Nucleus accumbens (tissue), 56 donors: ENCODE measurements at regions not wholly inside any gene's neighbourhood (a gene's known extent, or its start where the extent isn't known, plus 50 kb on each side); places are given as distances from the start of the nearest gene placed in this dataset.

Experiments
- DNase-seq, 56 donors: peaks; one replicate each; lab custom pipeline; 2025; lab: John Stamatoyannopoulos, UW

GRCh38 chr18:41758534-41758933 lies 196.5 kb upstream of the PIK3C3 start:
- no peak for DNase-seq

DNA sequence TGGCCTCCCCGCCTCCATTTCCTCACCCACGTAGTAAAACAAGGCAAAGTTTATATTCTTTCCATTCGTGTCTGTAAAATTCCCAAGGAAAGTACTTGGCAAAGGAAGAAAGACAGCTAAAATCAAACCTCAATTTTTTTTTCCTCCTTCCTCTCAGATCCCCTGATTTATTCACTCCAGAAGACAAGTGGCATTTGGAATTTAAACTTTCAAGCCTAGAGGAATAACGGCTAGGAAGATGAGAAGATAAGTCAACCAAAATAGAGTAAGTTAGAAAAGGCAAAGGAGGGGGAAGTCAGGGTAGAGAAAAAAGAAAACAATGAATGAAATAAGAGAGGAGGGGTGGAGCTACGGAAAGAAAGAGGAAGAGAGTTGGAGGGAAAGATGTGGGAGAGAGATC lies 198.9 kb upstream of the PIK3C3 start:
- no peak for DNase-seq

- no peak for DNase-seq
Measured at GRCh38 chr18:41754332-41754731, 200.7 kb upstream of the PIK3C3 start.

DNA sequence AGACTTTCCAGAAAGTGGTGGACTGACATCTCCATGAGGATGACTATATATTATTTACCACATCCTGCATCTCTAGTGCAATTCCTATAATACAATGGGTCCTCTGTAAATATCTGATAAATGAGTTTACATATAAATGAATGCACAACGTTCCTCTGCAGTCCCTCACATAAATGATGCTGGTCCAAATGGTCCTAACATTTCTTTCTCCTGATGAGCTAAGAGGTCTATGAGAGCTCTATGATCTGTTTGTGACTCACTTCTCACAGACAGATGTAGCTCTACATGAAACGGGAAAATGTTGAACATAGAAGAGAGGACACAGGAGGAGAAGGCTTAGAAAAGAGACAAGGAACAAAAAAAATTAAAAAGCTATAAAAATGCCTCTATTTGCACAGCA lies 201.2 kb upstream of the PIK3C3 start:
- no peak for DNase-seq

DNA sequence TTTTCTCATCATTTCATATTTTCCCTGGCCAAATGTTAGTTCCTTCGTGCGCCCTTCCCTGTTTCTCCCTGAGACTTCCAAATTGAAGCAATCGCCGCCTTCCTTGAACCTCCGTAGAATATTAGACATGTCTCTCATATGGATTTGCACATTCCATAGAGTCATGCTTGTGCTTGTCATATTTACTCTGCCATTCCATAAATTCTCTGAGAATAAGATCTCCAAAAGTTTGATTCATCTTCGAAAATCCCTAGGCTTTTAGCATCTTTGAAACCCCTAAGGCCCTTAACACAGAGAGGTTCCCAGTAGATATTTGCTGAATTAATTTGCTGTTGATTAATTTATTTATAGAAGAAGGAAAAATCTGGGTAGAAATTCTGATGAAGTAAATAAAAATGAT lies 202.2 kb upstream of the PIK3C3 start:
- no peak for DNase-seq

DNA sequence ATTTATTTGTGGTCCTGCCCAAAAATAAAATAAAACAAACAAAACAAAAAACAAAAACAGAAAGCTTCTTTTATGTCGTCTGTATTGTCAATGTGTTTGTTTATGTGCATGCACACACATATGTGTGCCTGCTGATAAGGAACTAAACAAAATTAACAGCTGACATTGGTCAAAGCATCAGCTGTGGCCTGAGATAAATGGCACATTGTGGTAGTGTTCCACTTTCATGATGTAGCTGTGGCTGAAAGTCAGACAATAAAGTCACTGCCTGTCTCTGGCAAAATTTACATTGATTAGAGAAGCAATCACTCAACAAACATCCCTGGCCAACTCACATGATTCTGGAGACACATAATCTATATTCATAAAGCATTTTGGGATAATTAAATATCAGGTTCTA lies 203.4 kb upstream of the PIK3C3 start:
- no peak for DNase-seq

DNA sequence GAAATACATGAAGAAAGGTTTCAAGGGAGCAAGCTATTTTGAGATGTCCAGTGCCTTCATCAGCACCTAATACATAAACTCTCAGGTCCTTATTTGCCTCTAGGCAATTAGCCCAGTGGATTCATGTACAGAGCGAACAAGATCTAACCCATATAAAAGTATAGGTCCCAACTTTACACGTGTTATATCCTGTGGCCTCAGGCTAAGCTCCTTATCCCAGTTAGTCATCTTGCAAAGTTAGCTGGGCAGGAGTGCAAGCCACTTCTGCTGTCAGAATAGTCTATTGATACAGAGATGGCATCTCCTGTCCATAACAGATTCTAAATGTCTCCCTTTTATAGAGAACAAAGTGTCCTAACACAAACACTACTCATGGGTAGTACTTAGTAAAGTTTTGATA lies 203.9 kb upstream of the PIK3C3 start:
- no peak for DNase-seq

DNA sequence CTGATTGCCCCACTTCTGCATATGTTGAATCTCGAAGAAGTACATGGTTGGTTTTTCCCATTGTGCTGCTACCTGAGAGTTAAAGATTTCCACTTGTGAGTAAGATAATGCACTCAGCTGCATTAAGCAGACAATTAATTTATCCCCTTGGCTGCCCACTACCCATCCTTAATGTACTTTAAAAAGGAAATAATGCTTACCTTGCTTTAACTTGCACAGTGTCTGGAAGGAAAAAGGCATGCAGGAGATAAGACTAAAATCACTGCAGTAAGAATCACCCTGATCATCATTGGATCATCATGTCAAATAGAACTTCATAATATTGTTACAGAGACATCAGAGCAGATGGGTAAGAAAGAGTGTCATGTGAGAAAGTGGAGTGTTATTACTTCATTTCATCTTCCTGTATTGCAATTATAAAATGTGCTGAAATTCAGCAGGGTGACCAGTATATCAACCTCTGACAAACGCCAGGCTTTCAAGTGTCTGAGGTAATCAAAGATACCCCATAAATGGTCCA lies 207.3 kb upstream of the PIK3C3 start:
- no peak for DNase-seq

DNA sequence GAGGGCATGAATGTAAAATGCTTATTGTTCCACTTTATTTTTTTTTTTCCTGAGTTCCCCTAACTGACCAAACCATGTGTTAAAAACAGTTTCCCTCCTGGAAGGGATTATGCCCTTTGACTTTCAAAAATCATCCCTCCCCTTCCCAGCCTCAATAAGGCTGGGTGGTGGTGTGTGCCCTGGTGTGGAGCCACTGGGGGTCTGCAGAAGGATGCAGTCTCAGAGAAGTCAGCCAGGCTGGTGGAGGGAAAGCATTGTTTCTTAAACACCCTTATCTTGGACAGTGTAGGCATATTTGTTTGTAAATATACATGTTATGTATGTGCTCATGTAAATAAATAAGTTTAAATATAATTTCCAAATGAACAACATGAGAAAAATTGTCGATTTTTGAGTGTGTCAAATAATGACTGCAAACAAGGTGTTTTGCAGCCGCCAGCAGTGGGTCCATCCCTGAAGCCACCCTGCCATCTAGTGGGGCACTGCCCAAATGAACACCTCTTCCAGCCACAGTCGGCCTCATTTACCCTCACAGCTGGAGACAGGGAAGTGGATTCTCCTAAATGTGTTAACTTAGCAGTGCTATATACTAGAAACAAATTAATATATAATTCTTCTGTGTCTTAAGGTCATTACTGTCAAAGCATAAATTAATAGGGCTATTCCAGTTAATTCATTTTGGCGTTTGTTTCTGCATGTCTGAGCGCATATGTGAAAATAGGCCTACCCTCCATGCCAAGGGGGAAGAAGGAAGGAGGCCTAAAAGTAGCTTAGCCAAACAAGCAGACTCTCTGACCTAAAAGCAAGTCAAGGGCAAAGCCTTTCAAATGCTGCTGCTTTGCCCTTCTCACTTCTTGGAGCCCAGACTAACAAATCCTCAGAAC lies 209.6 kb upstream of the PIK3C3 start:
- DNase-seq = peak in 35 of 56 donors; percentile 0 to 74 (median 19)

DNA sequence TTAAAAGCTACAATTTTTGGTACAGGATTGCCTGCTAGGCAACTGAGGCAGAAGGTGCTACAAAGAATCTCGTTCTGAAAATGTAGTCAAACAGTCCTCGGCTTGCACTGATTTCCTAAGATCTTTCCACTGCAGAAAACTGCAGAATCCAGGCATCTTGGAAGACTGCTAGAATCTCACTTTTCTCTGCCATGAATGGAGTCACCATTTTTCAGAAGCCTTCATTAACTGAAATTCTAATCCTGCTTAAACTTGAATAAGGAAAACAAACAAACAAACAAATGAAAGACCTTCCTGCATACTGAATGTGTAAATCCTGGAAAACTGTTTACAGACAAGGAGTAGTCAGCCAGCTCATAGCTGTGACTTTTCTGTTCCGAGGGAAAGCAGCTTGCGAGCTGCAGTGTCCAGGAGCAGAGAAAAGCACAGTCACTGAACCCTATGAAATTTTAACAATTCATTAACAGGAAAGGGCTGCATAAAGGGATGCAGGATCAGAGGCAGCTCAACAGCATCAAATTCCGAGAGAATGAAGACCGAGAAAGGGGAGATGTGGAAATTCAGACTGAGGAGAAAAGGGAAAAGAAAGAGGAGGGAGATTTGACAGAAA lies 210.5 kb upstream of the PIK3C3 start:
- no peak for DNase-seq

DNA sequence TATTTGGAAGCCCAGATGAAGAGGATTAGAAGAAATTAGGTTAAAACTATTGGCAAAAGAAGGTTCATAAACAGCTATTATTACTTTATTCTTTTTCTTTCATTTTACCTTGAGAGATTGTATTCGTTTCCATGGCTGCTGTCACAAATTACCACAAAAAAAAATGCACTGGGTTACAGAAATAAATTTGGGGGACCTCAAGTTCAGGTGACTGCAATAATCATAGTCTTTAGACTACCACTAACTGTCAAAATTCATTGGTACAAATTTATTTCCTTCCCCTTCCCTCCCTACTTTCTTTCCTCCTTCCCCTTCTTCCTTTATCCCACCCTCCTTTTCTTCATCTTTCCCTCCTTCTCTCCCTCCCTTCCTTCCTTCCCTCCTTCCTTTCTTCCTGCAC lies 217.8 kb upstream of the PIK3C3 start:
- no peak for DNase-seq

DNA sequence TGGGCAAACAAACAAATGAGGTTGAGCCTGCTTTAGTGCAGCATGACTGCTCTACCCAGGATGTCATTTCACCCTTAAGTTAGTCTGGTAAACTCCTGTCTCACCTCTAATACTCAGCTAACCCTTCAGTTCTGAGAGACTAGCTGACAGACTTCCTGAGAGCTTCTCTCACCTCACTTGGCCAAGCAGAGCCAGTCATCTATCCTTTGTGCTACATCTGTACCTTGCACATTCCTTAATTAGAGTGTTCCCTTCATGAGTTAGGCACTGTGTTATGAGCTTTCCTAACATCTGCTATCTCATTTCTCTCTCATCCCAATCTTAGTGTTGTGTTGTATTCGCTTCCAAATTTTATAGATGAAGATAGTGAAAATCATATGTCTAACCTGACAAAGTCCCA lies 220.1 kb upstream of the PIK3C3 start:
- DNase-seq = no peak

GRCh38 chr18:41732356-41732755 lies 222.7 kb upstream of the PIK3C3 start:
- no peak for DNase-seq

GRCh38 chr18:41731884-41732283 lies 223.2 kb upstream of the PIK3C3 start:
- no peak for DNase-seq

GRCh38 chr18:41724195-41724594 lies 230.8 kb upstream of the PIK3C3 start:
- no peak for DNase-seq

DNA sequence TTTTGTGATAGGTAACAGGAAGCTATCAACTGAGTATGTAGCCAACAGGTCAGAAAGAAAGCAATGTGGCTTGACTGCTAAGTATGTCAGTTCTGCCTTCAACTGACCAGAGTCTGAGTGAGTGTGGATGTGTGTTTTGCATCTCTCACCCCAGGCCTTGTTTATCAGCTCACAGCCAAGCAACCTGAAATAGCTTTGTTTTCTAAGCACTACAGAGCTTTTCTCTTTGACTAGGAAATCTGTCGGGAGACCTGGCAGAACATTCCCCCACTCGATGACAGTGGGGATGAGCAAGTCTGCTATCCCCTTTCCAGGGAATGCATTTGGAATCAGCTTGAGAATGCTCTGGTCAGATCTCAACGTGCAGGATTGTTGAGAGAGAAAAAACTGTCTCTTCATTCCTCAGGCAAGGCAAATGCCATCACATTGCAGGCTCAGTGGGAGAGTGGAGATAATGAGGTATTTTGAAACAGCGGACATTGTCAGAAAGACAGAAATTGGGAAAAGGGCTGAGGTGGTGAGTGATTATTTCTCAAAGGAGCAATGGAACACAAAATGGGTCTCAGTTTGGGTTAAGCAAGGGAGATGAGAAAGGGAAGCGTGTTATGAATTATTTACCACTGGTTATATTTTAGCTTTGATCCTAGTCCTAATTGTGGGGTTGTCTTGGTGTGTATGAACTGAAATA lies 233.8 kb upstream of the PIK3C3 start:
- DNase-seq = no peak

- DNase-seq = no peak
Measured at GRCh38 chr18:41720226-41720625, 234.8 kb upstream of the PIK3C3 start.

- DNase-seq = no peak
Measured at GRCh38 chr18:41719808-41720207, 235.2 kb upstream of the PIK3C3 start.

GRCh38 chr18:41714872-41715271 lies 240.2 kb upstream of the PIK3C3 start:
- DNase-seq = no peak

DNA sequence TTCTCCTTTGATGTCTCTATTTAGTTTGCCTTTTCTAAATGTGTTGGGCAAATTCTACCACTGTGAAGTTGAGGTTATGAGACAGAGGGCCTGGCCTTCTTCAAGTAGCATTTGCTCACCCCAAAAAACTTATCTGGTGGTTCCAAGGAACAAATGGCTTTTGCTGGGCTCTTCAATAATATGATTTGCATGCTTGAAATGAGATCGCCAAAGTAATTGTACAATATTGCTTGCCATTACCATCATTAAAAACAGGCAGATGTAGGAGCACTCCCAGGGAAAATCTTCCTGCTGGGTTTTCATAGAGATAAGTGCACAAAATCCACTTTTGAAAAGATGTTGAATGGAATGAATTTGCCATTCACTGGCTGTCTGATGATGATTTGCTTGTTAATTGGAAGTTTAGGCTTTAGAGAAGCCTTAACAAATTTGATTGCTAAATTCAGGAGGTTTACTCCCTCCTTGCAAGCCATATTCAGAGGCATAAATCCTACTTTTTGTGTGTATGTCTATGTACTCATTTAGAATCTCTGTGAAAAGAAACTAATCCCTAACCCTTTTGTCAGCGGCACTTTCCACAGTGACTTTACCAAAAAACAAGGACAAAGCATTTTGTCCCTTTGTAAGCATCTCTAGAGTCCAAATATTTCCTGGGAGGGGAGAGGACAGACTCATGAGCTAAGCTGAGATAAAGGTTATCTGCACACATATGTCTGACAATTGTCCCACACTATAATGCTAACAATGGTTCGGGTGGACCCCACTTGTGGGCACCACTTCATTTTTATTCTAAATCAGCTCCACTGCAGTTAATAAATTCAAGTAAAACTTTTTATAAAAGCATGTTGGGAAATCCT lies 240.8 kb upstream of the PIK3C3 start:
- no peak for DNase-seq
